ENCODE measurements at regions not wholly inside any gene's neighbourhood (a gene's known extent, or its start where the extent isn't known, plus 50 kb on each side); places are given as distances from the start of the nearest gene placed in this dataset.

DNA sequence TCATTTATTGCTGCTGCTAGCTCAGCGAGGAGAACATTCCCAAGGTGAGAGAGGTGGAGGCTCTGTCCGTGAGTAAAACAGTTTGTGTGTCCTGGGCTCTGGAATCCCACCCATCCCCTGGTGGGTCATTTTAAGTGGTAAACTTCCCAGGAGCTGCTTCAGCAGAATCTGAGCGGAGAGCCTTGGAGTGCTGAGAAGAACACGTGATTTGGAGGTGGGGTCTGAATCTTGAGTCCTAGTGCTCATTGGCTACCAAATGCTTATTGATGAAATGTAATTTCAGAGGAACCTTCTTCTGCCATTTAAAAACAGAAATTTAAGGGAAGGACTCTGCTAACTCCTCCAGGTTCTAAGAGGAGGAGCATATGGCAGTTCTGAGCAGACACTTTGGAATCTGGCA, 132.4 kb downstream of the CDH26 start:
- Histone ChIP-seq H3K79me1 (ENCODE audit: low read depth in 1 of 2, low read length in 2 of 2) (no peaks in the 10 kb centered on the region), H3K4me1 (ENCODE audit: control insufficient read depth, insufficient read depth, low read length) (no peaks in the 10 kb centered on the region), H2AK5ac (ENCODE audit: low read depth, low read length) (no peak overlapping the region), H2BK15ac (ENCODE audit: low read depth, low read length) (no peak overlapping the region), H3K4me3 (ENCODE audit: insufficient read depth, low read depth, low read length) (no peak overlapping the region), H2BK120ac (ENCODE audit: low read depth, low read length) (no peak overlapping the region), H3K4ac (ENCODE audit: low read depth, low read length) (no peak overlapping the region), H2AK9ac (replicated peaks; ENCODE audit: low read depth, low read length, poor library complexity) (no peak overlapping the region), H2AFZ (replicated peaks; ENCODE audit: low read length, poor library complexity) (no peak overlapping the region), H3K36me3 (ENCODE audit: control insufficient read depth, insufficient read depth, low read length) (no peaks in the 10 kb centered on the region), H3K23ac (ENCODE audit: low read depth, low read length) (no peak overlapping the region), H3K27me3 (ENCODE audit: control insufficient read depth, insufficient read depth, low read length) (peaks cover 22% of the 10 kb centered on the region), H3K4me2 (ENCODE audit: low read depth, low read length) (no peak overlapping the region), H2BK20ac (ENCODE audit: low read depth, low read length) (no peak overlapping the region), H3K9me3 (ENCODE audit: control insufficient read depth, insufficient read depth, low read length) (peaks cover 3% of the 10 kb centered on the region; the same call in 1 of the 2 replicates), H3K27ac (ENCODE audit: insufficient read depth, low read length) (no peak overlapping the region), H4K20me1 (ENCODE audit: insufficient read depth, low read length) (no peaks in the 10 kb centered on the region), H4K8ac (ENCODE audit: low read depth in 2 of 2, low read length in 2 of 2) (no peak overlapping the region), H4K5ac (ENCODE audit: low read depth, low read length) (no peak overlapping the region), H2BK5ac (ENCODE audit: low read depth, low read length, poor library complexity, severe bottlenecking) (no peak overlapping the region), H3K18ac (ENCODE audit: low read depth, low read length) (no peak overlapping the region), H3K14ac (replicated peaks; ENCODE audit: low read depth, low read length) (no peak overlapping the region), H4K91ac (ENCODE audit: insufficient read depth, low read depth, low read length) (no peak overlapping the region), H3K56ac (ENCODE audit: extremely low read depth, insufficient read depth, low read length) (no peak overlapping the region), H3K9ac (ENCODE audit: low read depth, low read length) (no peak overlapping the region), H3K9me1 (ENCODE audit: insufficient read depth, low read length) (no peaks in the 10 kb centered on the region)
- in situ Hi-C loops (cut with MboI; ENCODE audit: low sequenced_read_pairs) (no loop called here), dilution Hi-C loops (cut with HindIII; ENCODE audit: low sequenced_read_pairs, unreplicated experiment) (no loop called here), intact Hi-C loops (cut with micrococcal nuclease) (no loop called here)
- no CpG with 5 or more reads among the region's 4 CpGs for WGBS, 2 experiments (ENCODE audit: extremely low coverage in 2 of 2, insufficient read length in 1 of 2)
- no TSS peak for BruUV-seq (replicated peaks)
- no peak for DNase-seq
- ChIA-PET POLR2A (ENCODE audit: unreplicated experiment) (no interaction called here), CTCF (no interaction called here)
- no peak for ATAC-seq (ENCODE audit: low read depth)
- TF ChIP-seq NFE2L2 (IDR thresholded peaks at IDR 0.05; ENCODE audit: low read depth, low read length) (no peak), RFX5 (IDR thresholded peaks at IDR 0.05; ENCODE audit: low read depth, low read length) (no peak), SMC3 (IDR thresholded peaks at IDR 0.05; ENCODE audit: low read depth, low read length) (no peak), RAD21 (IDR thresholded peaks at IDR 0.05; ENCODE audit: low read length) (no peak), FOS (IDR thresholded peaks at IDR 0.05; ENCODE audit: low read depth, low read length) (no peak), CEBPB (IDR thresholded peaks at IDR 0.05; ENCODE audit: low read depth, low read length) (no peak), RCOR1 (IDR thresholded peaks at IDR 0.05; ENCODE audit: insufficient replicate concordance, low read length) (no peak), MAZ (IDR thresholded peaks at IDR 0.05; ENCODE audit: borderline replicate concordance, low read depth, low read length) (no peak), POLR2A (IDR thresholded peaks at IDR 0.05; ENCODE audit: low read depth, low read length) (no peak)
- TF ChIP-seq, protein P1, sequence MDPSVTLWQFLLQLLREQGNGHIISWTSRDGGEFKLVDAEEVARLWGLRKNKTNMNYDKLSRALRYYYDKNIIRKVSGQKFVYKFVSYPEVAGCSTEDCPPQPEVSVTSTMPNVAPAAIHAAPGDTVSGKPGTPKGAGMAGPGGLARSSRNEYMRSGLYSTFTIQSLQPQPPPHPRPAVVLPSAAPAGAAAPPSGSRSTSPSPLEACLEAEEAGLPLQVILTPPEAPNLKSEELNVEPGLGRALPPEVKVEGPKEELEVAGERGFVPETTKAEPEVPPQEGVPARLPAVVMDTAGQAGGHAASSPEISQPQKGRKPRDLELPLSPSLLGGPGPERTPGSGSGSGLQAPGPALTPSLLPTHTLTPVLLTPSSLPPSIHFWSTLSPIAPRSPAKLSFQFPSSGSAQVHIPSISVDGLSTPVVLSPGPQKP (IDR thresholded peaks at IDR 0.05; ENCODE audit: borderline replicate concordance, low read depth, low read length), result no peak
- TF ChIP-seq, protein P2, sequence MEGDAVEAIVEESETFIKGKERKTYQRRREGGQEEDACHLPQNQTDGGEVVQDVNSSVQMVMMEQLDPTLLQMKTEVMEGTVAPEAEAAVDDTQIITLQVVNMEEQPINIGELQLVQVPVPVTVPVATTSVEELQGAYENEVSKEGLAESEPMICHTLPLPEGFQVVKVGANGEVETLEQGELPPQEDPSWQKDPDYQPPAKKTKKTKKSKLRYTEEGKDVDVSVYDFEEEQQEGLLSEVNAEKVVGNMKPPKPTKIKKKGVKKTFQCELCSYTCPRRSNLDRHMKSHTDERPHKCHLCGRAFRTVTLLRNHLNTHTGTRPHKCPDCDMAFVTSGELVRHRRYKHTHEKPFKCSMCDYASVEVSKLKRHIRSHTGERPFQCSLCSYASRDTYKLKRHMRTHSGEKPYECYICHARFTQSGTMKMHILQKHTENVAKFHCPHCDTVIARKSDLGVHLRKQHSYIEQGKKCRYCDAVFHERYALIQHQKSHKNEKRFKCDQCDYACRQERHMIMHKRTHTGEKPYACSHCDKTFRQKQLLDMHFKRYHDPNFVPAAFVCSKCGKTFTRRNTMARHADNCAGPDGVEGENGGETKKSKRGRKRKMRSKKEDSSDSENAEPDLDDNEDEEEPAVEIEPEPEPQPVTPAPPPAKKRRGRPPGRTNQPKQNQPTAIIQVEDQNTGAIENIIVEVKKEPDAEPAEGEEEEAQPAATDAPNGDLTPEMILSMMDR (conservative IDR thresholded peaks at IDR 0.05; ENCODE audit: low read depth, low read length), result no peak
